ENCODE measurements at regions not wholly inside any gene's neighbourhood (a gene's known extent, or its start where the extent isn't known, plus 50 kb on each side); places are given as distances from the start of the nearest gene placed in this dataset.
A peak's percentile ranks its signal among the peaks of the same experiment; 100 is the strongest.

DNA sequence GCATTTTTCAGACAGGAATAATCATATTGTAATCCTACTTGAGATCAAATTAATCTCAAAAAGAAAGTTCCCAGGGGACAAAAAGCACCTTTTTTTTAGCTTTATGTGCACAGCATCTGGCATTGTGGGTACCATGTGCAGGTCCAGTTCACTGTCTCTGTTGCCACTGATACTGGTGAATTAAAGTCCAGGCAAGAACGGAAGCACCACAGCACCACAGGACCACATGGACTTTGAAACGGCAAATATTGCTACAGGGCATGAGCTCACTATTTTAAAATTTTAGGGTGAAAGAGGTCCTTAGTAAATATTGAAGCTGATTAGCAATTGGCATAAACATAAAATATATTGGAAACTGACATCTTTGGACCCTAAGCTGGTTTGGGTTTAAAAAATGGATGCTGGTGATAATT lies 709.0 kb downstream of the EPM2A start (continued):
- TF ChIP-seq, protein P1, sequence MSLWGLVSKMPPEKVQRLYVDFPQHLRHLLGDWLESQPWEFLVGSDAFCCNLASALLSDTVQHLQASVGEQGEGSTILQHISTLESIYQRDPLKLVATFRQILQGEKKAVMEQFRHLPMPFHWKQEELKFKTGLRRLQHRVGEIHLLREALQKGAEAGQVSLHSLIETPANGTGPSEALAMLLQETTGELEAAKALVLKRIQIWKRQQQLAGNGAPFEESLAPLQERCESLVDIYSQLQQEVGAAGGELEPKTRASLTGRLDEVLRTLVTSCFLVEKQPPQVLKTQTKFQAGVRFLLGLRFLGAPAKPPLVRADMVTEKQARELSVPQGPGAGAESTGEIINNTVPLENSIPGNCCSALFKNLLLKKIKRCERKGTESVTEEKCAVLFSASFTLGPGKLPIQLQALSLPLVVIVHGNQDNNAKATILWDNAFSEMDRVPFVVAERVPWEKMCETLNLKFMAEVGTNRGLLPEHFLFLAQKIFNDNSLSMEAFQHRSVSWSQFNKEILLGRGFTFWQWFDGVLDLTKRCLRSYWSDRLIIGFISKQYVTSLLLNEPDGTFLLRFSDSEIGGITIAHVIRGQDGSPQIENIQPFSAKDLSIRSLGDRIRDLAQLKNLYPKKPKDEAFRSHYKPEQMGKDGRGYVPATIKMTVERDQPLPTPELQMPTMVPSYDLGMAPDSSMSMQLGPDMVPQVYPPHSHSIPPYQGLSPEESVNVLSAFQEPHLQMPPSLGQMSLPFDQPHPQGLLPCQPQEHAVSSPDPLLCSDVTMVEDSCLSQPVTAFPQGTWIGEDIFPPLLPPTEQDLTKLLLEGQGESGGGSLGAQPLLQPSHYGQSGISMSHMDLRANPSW (CRISPR knock-in tag; IDR thresholded peaks at IDR 0.05; ENCODE audit: borderline replicate concordance) = peak; percentile 88
- TF ChIP-seq STAG1 (CRISPR knock-in tag; IDR thresholded peaks at IDR 0.05) (peak; percentile 34), DR1 (CRISPR knock-in tag; IDR thresholded peaks at IDR 0.05) (no peak), ZNF446 (CRISPR knock-in tag; IDR thresholded peaks at IDR 0.05) (no peak), TGIF2 (CRISPR knock-in tag; IDR thresholded peaks at IDR 0.05) (no peak; the same call in 1 of the 2 replicates), ZNF260 (CRISPR knock-in tag; IDR thresholded peaks at IDR 0.05; ENCODE audit: borderline replicate concordance, low read depth) (no peak), SOX5 (CRISPR knock-in tag; IDR thresholded peaks at IDR 0.05; ENCODE audit: borderline replicate concordance) (peak; percentile 87), GFI1 (CRISPR knock-in tag; IDR thresholded peaks at IDR 0.05; ENCODE audit: borderline replicate concordance) (0 out of 2 replicates have a peak, but pooled peaks have one; percentile 35), ZNF333 (CRISPR knock-in tag; IDR thresholded peaks at IDR 0.05; ENCODE audit: borderline replicate concordance) (no peak), ZNF3 (CRISPR knock-in tag; IDR thresholded peaks at IDR 0.05) (no peak), ELF4 (CRISPR knock-in tag; IDR thresholded peaks at IDR 0.05; ENCODE audit: borderline replicate concordance) (no peak), KDM4B (CRISPR knock-in tag; IDR thresholded peaks at IDR 0.05) (peak; percentile 93), PTBP1 (IDR thresholded peaks at IDR 0.05; ENCODE audit: low read depth, low read length, poor library complexity, severe bottlenecking) (no peak), NRL (CRISPR knock-in tag; IDR thresholded peaks at IDR 0.05; ENCODE audit: borderline replicate concordance) (no peak), ZFP37 (CRISPR knock-in tag; IDR thresholded peaks at IDR 0.05; ENCODE audit: borderline replicate concordance) (0 out of 2 replicates have a peak, but pooled peaks have one; percentile 72), ZNF547 (CRISPR knock-in tag; IDR thresholded peaks at IDR 0.05) (no peak), ISL2 (CRISPR knock-in tag; IDR thresholded peaks at IDR 0.05) (peak; percentile 95)
- TF ChIP-seq, protein P2, sequence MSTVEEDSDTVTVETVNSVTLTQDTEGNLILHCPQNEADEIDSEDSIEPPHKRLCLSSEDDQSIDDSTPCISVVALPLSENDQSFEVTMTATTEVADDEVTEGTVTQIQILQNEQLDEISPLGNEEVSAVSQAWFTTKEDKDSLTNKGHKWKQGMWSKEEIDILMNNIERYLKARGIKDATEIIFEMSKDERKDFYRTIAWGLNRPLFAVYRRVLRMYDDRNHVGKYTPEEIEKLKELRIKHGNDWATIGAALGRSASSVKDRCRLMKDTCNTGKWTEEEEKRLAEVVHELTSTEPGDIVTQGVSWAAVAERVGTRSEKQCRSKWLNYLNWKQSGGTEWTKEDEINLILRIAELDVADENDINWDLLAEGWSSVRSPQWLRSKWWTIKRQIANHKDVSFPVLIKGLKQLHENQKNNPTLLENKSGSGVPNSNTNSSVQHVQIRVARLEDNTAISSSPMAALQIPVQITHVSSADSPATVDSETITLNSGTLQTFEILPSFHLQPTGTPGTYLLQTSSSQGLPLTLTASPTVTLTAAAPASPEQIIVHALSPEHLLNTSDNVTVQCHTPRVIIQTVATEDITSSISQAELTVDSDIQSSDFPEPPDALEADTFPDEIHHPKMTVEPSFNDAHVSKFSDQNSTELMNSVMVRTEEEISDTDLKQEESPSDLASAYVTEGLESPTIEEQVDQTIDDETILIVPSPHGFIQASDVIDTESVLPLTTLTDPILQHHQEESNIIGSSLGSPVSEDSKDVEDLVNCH (CRISPR knock-in tag; IDR thresholded peaks at IDR 0.05) = no peak
- TF ChIP-seq, protein P3, sequence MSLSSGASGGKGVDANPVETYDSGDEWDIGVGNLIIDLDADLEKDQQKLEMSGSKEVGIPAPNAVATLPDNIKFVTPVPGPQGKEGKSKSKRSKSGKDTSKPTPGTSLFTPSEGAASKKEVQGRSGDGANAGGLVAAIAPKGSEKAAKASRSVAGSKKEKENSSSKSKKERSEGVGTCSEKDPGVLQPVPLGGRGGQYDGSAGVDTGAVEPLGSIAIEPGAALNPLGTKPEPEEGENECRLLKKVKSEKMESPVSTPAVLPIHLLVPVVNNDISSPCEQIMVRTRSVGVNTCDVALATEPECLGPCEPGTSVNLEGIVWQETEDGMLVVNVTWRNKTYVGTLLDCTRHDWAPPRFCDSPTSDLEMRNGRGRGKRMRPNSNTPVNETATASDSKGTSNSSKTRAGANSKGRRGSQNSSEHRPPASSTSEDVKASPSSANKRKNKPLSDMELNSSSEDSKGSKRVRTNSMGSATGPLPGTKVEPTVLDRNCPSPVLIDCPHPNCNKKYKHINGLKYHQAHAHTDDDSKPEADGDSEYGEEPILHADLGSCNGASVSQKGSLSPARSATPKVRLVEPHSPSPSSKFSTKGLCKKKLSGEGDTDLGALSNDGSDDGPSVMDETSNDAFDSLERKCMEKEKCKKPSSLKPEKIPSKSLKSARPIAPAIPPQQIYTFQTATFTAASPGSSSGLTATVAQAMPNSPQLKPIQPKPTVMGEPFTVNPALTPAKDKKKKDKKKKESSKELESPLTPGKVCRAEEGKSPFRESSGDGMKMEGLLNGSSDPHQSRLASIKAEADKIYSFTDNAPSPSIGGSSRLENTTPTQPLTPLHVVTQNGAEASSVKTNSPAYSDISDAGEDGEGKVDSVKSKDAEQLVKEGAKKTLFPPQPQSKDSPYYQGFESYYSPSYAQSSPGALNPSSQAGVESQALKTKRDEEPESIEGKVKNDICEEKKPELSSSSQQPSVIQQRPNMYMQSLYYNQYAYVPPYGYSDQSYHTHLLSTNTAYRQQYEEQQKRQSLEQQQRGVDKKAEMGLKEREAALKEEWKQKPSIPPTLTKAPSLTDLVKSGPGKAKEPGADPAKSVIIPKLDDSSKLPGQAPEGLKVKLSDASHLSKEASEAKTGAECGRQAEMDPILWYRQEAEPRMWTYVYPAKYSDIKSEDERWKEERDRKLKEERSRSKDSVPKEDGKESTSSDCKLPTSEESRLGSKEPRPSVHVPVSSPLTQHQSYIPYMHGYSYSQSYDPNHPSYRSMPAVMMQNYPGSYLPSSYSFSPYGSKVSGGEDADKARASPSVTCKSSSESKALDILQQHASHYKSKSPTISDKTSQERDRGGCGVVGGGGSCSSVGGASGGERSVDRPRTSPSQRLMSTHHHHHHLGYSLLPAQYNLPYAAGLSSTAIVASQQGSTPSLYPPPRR (CRISPR knock-in tag; IDR thresholded peaks at IDR 0.05; ENCODE audit: borderline replicate concordance) = peak; percentile 85
- TF ChIP-seq, protein P4, sequence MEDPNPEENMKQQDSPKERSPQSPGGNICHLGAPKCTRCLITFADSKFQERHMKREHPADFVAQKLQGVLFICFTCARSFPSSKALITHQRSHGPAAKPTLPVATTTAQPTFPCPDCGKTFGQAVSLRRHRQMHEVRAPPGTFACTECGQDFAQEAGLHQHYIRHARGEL (CRISPR knock-in tag; IDR thresholded peaks at IDR 0.05) = no peak
- TF ChIP-seq, protein P5, sequence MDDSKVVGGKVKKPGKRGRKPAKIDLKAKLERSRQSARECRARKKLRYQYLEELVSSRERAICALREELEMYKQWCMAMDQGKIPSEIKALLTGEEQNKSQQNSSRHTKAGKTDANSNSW (CRISPR knock-in tag; IDR thresholded peaks at IDR 0.05; ENCODE audit: borderline replicate concordance) = no peak

Measured in HepG2 (cell line).